GM10266 (cell line): ENCODE measurements at regions not wholly inside any gene's neighbourhood (a gene's known extent, or its start where the extent isn't known, plus 50 kb on each side); places are given as distances from the start of the nearest gene placed in this dataset.

Source experiments
- DNase-seq: peaks from one replicate; pipeline ENCODE4 v3.0.0; 2012; ENCODE audit errors: extremely low spot score
- TF ChIP-seq, protein P1 (sequence below): IDR thresholded peaks from 2 replicates; pipeline ENCODE4 v1.5.1; 2012; ENCODE audit warnings: mild to moderate bottlenecking, low read depth; ENCODE audit not compliant: control insufficient read depth, insufficient read depth; ENCODE audit errors: missing control alignments

DNA sequence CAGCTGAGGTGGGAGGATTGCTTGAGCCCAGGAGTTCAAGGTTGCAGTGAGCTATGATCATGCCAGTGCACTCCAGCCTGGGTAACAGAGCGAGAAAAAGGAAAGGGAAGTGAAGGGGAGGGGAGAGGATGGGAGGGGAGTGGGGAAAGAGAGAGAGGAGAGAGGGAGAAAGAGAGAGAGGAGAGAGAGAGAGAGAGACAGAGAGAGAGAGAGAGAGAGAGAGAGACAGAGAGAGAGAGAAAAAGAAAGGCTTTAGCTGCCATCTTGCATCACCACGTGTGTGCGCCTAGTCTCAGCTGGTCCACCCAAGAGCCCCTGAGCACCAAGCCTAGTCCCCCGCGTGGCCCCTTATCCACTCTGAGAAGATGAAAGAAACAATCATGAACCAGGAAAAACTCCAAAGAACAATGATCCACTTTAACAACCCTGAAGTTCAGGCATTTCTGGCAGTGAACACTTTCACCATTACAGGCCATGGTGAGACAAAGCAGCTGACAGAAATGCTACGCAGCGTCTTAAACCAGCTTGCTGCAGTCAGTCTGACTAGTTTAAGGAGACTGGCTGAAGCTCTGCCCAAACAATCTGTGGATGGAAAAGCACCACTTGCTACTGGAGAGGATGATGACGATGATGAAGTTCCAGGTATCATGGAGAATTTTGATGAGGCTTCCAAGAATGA is 115.5 kb upstream of the CDC42BPA start:
- no peak for DNase-seq
- TF ChIP-seq, protein P1, sequence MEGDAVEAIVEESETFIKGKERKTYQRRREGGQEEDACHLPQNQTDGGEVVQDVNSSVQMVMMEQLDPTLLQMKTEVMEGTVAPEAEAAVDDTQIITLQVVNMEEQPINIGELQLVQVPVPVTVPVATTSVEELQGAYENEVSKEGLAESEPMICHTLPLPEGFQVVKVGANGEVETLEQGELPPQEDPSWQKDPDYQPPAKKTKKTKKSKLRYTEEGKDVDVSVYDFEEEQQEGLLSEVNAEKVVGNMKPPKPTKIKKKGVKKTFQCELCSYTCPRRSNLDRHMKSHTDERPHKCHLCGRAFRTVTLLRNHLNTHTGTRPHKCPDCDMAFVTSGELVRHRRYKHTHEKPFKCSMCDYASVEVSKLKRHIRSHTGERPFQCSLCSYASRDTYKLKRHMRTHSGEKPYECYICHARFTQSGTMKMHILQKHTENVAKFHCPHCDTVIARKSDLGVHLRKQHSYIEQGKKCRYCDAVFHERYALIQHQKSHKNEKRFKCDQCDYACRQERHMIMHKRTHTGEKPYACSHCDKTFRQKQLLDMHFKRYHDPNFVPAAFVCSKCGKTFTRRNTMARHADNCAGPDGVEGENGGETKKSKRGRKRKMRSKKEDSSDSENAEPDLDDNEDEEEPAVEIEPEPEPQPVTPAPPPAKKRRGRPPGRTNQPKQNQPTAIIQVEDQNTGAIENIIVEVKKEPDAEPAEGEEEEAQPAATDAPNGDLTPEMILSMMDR: no peak

DNA sequence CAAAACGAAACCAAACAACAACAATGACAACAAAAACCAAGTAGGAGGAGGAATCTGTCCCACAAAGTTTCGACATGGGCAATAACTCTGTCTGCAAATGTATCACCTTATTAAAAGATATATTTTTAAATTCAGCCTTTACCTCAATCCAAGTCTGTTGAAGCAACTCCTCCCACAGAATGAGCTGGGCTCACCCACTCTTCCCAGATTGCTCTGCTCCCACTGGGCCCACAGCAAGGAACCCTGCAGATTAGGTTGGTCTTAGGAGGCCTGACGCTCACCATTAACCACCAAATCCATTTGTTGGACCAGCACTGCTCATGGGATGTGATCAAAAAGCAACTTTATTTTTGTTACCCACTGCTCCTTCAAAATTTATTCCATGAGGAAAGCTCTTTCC is 114.7 kb upstream of the CDC42BPA start:
- TF ChIP-seq, protein P1: no peak
- no peak for DNase-seq

DNA sequence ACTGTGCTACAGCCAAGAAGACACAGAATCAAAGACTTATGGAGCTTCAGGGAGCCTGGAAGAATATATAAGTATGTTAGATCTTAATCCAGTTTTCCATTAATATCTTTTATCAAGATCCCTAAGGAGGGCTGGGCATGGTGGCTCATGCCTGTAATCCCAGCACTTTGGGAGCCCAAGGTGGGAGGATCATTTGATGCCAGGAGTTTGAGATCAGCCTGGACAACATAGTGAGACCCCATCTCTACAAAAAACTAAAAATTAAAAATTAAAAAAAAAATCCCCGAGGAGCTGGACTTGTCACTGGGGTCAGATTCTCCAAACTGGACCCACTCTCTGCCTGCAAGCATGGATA is 113.9 kb upstream of the CDC42BPA start:
- DNase-seq: no peak
- TF ChIP-seq, protein P1: no peak

DNA sequence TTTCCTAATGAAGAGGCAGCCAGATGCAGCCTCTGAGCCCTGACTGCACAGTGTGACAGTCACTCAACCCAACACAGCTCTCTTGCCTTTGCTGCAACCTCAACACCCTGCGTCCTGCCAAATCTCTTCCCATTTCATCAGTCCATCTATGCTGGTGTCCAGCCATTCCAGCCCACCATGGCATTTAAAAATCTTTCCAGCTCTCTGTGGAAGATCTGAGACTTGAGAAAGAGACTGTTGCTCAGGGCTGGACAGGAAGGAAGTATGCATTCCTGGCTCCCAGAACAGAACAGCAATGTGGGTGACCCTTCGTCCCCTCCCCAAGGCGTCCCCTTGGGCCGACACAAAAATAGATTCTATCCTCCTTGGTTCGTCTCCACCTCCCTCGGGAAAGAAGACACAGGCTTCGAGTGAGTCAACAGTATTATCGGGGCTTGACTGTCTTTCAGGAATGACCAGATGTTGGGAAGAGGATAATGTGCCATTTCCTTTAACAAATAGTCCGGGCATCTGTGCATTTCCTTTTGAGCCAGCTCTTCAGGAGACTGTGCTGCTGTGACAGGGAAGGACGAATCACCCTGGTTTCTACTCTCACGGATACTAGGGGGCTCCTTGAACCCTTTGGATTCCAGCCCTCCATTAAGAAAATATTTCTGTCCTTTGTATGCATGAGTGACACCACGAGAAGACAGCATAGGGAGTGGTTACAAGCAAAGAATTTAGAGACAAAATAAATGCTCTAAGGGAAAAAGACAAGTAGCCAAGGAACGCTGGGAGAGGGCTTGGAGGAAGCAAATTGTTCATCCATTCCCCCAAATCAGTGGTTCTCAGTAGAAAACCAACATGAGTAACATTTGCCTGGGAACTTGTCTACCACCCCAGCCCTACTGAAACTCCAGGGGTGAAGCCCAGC is 111.4 kb upstream of the CDC42BPA start:
- TF ChIP-seq, protein P1: no peak

DNA sequence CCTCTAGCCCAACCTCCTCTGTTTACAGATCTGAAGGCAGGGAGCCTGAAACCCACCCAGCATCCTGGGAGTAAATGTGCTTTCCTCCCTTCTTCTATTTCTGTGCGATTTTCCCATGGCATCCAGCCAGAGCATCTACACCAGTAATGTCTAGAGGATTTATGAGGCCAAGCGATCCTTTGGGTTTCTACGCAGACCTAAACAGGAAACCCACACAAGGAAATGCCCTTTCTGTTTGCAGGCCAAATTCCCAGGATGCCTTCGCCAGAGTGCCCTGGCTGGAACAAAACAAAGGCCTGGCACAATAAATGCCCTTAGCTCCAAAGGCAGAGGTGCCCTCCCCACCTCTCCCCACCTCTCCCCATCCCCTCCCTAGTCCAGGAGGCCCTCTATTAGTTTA is 110.5 kb upstream of the CDC42BPA start:
- TF ChIP-seq, protein P1: no peak
- no peak for DNase-seq

More for the DNA sequence above, 111.4 kb upstream of the CDC42BPA start:
- no peak for DNase-seq

DNA sequence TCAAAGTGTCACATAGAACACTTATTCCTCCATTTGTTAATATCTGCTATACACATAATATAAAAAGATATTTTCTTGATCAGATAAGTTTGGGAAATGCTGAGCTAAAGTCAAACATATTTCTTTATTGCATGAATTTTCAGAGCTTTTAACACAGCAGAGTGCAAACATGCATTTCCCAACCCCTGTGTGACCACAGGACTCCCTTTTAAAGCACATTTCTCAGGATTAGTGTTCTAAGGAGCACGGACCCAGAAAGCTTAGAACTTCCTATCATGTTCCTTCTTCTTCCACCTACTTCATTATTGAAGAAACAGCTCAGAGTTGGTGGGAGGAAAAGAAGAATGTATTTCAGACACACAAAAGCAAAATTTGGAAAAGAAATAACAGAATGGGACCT is 109.1 kb upstream of the CDC42BPA start:
- no peak for DNase-seq
- TF ChIP-seq, protein P1: no peak

DNA sequence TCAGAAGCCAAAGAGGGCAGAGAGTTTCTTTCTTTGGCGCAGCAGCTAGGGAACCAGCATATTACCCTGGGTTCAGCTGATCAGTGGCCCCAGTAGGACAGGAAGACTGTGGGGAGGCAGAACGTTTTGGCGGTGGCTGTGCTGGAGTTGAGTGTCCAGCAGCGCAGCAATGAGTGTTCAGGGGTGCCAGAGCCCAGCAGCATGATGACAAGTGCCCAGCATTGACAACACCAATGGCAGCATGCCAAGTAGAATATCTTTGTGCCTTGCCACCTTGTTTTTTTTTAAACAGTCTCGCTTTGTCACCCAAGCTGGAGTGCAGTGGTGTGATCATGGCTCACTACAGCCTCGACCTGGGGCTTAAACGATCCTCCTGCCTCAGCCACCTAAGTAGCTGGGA is 106.7 kb upstream of the CDC42BPA start:
- TF ChIP-seq, protein P1: no peak
- DNase-seq: no peak
